ENCODE measurements at regions not wholly inside any gene's neighbourhood (a gene's known extent, or its start where the extent isn't known, plus 50 kb on each side); places are given as distances from the start of the nearest gene placed in this dataset.

DNA sequence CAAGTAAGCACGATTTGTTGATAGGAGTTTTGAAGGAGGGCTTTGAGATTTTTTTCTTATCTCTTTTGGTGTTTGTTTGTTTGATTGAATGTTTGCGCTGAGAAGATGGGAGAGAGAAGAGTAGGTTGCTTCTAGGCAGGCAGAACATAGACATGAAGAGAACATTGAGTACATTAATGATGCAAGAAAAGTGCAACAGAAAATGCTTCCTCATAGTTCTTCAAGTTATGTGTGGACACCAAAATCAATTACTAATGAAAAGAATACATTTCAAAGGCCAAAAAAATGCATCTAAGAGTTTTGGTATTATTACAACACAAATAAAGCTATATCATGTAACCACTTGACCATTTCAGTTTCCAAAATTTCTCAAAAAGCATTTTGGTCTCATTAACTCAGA lies 191.0 kb upstream of the PPARGC1A start:
- no peak for DNase-seq
- H3K9me3 ChIP-seq, result no peaks in the 10 kb centered on the region
- H3K4me1 ChIP-seq (ENCODE audit: insufficient read depth), result no peaks in the 10 kb centered on the region
- WGBS, 3 donors, result 87 to 91% (median 90%) methylated on average over 2 of the region's 2 CpGs
- no peak for TF ChIP-seq CTCF (IDR thresholded peaks at IDR 0.05)
- TF ChIP-seq POLR2A (IDR thresholded peaks at IDR 0.05), result no peak
- no peak for TF ChIP-seq EP300 (IDR thresholded peaks at IDR 0.05)
- intact Hi-C loops (cut with DNase I), result no loop called here
- no peaks in the 10 kb centered on the region for H3K36me3 ChIP-seq
- no peak overlapping the region for H3K4me3 ChIP-seq
- no peak overlapping the region for H3K27ac ChIP-seq
- no peaks in the 10 kb centered on the region for H3K27me3 ChIP-seq

- Histone ChIP-seq H3K27me3 (no peaks in the 10 kb centered on the region), H3K4me3 (no peak overlapping the region), H3K9me3 (no peaks in the 10 kb centered on the region), H3K4me1 (ENCODE audit: insufficient read depth) (no peaks in the 10 kb centered on the region), H3K27ac (no peak overlapping the region), H3K36me3 (no peaks in the 10 kb centered on the region)
- intact Hi-C loops (cut with DNase I), result no loop called here
- no peak for TF ChIP-seq CTCF (IDR thresholded peaks at IDR 0.05)
- no peak for DNase-seq
- WGBS, 3 donors, result 89 to 94% (median 94%) methylated on average over 2 of the region's 2 CpGs
Measured at GRCh38 chr4:24078347-24078962, 188.6 kb upstream of the PPARGC1A start.

DNA sequence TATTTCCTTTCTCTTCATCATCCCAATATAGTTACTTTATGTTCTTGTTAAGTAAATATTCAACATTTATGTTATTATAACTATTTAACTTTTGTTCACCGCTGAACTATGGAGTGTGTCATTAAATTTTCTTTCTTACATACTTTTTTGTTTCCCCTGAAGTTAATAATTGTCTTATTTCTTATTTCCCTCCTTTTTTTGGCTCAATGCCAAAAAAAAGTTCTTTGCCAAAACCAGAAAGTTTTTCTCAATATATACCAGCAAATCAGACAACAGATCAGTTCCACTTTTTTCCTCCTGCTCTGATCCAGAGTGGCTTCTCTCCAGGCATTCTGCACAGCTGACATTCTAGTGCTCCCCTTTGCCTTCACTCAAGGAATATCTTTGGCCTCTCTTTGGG lies 187.0 kb upstream of the PPARGC1A start:
- Histone ChIP-seq H3K4me3 (no peak overlapping the region), H3K9me3 (no peaks in the 10 kb centered on the region), H3K27me3 (no peaks in the 10 kb centered on the region), H3K27ac (no peak overlapping the region), H3K4me1 (ENCODE audit: insufficient read depth) (no peaks in the 10 kb centered on the region), H3K36me3 (no peaks in the 10 kb centered on the region)
- DNase-seq, result no peak
- intact Hi-C loops (cut with DNase I), result no loop called here
- no peak for TF ChIP-seq EP300 (IDR thresholded peaks at IDR 0.05)
- no peak for TF ChIP-seq CTCF (IDR thresholded peaks at IDR 0.05)
- no peak for TF ChIP-seq POLR2A (IDR thresholded peaks at IDR 0.05)
- WGBS, 3 donors, result 88 to 92% (median 91%) methylated on average over 1 of the region's 1 CpG

GRCh38 chr4:24073948-24074347 lies 184.1 kb upstream of the PPARGC1A start:
- Histone ChIP-seq H3K27me3 (no peaks in the 10 kb centered on the region), H3K4me1 (ENCODE audit: insufficient read depth) (no peaks in the 10 kb centered on the region), H3K4me3 (no peak overlapping the region), H3K27ac (no peak overlapping the region), H3K9me3 (no peaks in the 10 kb centered on the region), H3K36me3 (no peaks in the 10 kb centered on the region)
- no peak for DNase-seq
- 93 to 95% (median 94%) methylated on average over 7 of the region's 7 CpGs for WGBS, 3 donors
- intact Hi-C loops (cut with DNase I), result no loop called here
- no peak for TF ChIP-seq CTCF (IDR thresholded peaks at IDR 0.05)
- TF ChIP-seq POLR2A (IDR thresholded peaks at IDR 0.05), result no peak
- TF ChIP-seq EP300 (IDR thresholded peaks at IDR 0.05), result no peak

Measured in ovary (tissue), 7 donors.